DOHH2 (cell line): ENCODE measurements at regions not wholly inside any gene's neighbourhood (a gene's known extent, or its start where the extent isn't known, plus 50 kb on each side); places are given as distances from the start of the nearest gene placed in this dataset.

ENCODE experiments used
- H3F3A ChIP-seq: fragments of 200-600 bp; sonication (generic), shearing (Covaris generic); 2 replicates; pipeline ENCODE4 v1.6.0; 2016; ENCODE audit warnings: antibody characterized with exemption, mild to moderate bottlenecking; ENCODE audit not compliant: control insufficient read depth, insufficient read depth
- H3K27ac ChIP-seq: fragments of 200-600 bp; sonication (generic); 2 replicates; pipeline ENCODE4 v1.5.1; 2014; ENCODE audit warnings: low read depth, mild to moderate bottlenecking, low read length, moderate library complexity
- H3K27me3 ChIP-seq: fragments of 200-600 bp; sonication (generic); 2 replicates; pipeline ENCODE4 v1.6.1; 2014; ENCODE audit warnings: mild to moderate bottlenecking, low read length, mixed read lengths; ENCODE audit not compliant: control insufficient read depth
- H3K36me3 ChIP-seq: fragments of 200-600 bp; sonication (generic); 2 replicates; pipeline ENCODE4 v1.6.1; 2014; ENCODE audit warnings: mild to moderate bottlenecking, low read length, moderate library complexity, mixed read lengths; ENCODE audit not compliant: control insufficient read depth
- H3K4me1 ChIP-seq: fragments of 200-600 bp; sonication (generic); 2 replicates; pipeline ENCODE4 v1.6.1; 2014; ENCODE audit warnings: mild to moderate bottlenecking, low read length, mixed read lengths; ENCODE audit not compliant: control insufficient read depth
- H3K4me2 ChIP-seq: fragments of 200-600 bp; sonication (generic); 2 replicates; pipeline ENCODE4 v1.6.0; 2014; ENCODE audit warnings: mild to moderate bottlenecking, low read length, moderate library complexity
- H3K4me3 ChIP-seq: fragments of 200-600 bp; sonication (generic); 2 replicates; pipeline ENCODE4 v1.5.1; 2014; ENCODE audit warnings: mild to moderate bottlenecking, low read length, mixed read lengths
- H3K79me2 ChIP-seq: fragments of 200-600 bp; sonication (generic); 2 replicates; pipeline ENCODE4 v1.6.1; 2014; ENCODE audit warnings: mild to moderate bottlenecking, low read length, mixed read lengths; ENCODE audit not compliant: control insufficient read depth
- H3K9me2 ChIP-seq: fragments of 200-600 bp; sonication (generic); replicated peaks from 2 replicates; pipeline ENCODE4 v1.6.1; 2014; ENCODE audit warnings: mild to moderate bottlenecking, low read length, mixed read lengths; ENCODE audit not compliant: control insufficient read depth
- H3K9me3 ChIP-seq: fragments of 200-600 bp; sonication (generic); 2 replicates; pipeline ENCODE4 v1.6.1; 2014; ENCODE audit warnings: antibody characterized with exemption, low read length, mixed read lengths; ENCODE audit not compliant: control insufficient read depth, insufficient read depth
- H4K20me1 ChIP-seq: fragments of 200-600 bp; sonication (generic); 2 replicates; pipeline ENCODE4 v1.6.0; 2014; ENCODE audit warnings: low read depth, mild to moderate bottlenecking, antibody characterized with exemption, low read length, moderate library complexity; ENCODE audit not compliant: control insufficient read depth, insufficient read depth
- CTCF ChIP-seq: fragments of 200-600 bp; sonication (generic); IDR thresholded peaks from one replicate; pipeline ENCODE4 v1.5.1; 2014; ENCODE audit warnings: antibody characterized with exemption, mild to moderate bottlenecking, low read depth, low read length; ENCODE audit not compliant: poor library complexity, severe bottlenecking
- EZH2phosphoT487 ChIP-seq: fragments of 200-600 bp; sonication (generic); IDR thresholded peaks from 2 replicates; pipeline ENCODE4 v1.6.1; 2017; ENCODE audit warnings: borderline replicate concordance, mild to moderate bottlenecking, antibody characterized with exemption, low read length, moderate library complexity, mixed read lengths

GRCh38 chr15:25056484-25057425 lies 102.0 kb downstream of the SNRPN start:
- peak; percentile 43 for TF ChIP-seq CTCF
- no peak for TF ChIP-seq EZH2phosphoT487
- Histone ChIP-seq H3K27ac (no peak overlapping the region), H3F3A (no peaks in the 10 kb centered on the region), H3K9me2 (no peaks in the 10 kb centered on the region), H3K27me3 (no peaks in the 10 kb centered on the region), H3K4me1 (no peaks in the 10 kb centered on the region), H3K4me3 (no peak overlapping the region), H3K9me3 (peaks cover 98% of the 10 kb centered on the region), H3K79me2 (no peaks in the 10 kb centered on the region), H3K4me2 (no peak overlapping the region), H4K20me1 (no peaks in the 10 kb centered on the region), H3K36me3 (peaks cover 34% of the 10 kb centered on the region)

GRCh38 chr15:25057574-25057973 lies 102.8 kb downstream of the SNRPN start:
- Histone ChIP-seq H3F3A (no peaks in the 10 kb centered on the region), H3K4me2 (no peak overlapping the region), H3K27me3 (no peaks in the 10 kb centered on the region), H3K9me2 (no peaks in the 10 kb centered on the region), H4K20me1 (no peaks in the 10 kb centered on the region), H3K27ac (no peak overlapping the region), H3K79me2 (no peaks in the 10 kb centered on the region), H3K4me3 (no peak overlapping the region), H3K4me1 (no peaks in the 10 kb centered on the region), H3K9me3 (peaks cover 98% of the 10 kb centered on the region), H3K36me3 (peaks cover 37% of the 10 kb centered on the region)
- no peak for TF ChIP-seq EZH2phosphoT487

- no peak overlapping the region for H3K27ac ChIP-seq
- no peaks in the 10 kb centered on the region for H3K4me1 ChIP-seq
- no peaks in the 10 kb centered on the region for H3F3A ChIP-seq
- no peaks in the 10 kb centered on the region for H3K79me2 ChIP-seq
- no peaks in the 10 kb centered on the region for H4K20me1 ChIP-seq
- peaks cover 43% of the 10 kb centered on the region for H3K36me3 ChIP-seq
- H3K4me2 ChIP-seq: no peak overlapping the region
- H3K4me3 ChIP-seq: no peak overlapping the region
- no peaks in the 10 kb centered on the region for H3K27me3 ChIP-seq
- H3K9me3 ChIP-seq: peaks cover 98% of the 10 kb centered on the region
- H3K9me2 ChIP-seq: no peaks in the 10 kb centered on the region
- TF ChIP-seq EZH2phosphoT487: no peak
- no peak for TF ChIP-seq CTCF
These were observed 103.4 kb downstream of the SNRPN start for GRCh38 chr15:25058080-25058785.
